ENCODE measurements at regions not wholly inside any gene's neighbourhood (a gene's known extent, or its start where the extent isn't known, plus 50 kb on each side); places are given as distances from the start of the nearest gene placed in this dataset.

DNA sequence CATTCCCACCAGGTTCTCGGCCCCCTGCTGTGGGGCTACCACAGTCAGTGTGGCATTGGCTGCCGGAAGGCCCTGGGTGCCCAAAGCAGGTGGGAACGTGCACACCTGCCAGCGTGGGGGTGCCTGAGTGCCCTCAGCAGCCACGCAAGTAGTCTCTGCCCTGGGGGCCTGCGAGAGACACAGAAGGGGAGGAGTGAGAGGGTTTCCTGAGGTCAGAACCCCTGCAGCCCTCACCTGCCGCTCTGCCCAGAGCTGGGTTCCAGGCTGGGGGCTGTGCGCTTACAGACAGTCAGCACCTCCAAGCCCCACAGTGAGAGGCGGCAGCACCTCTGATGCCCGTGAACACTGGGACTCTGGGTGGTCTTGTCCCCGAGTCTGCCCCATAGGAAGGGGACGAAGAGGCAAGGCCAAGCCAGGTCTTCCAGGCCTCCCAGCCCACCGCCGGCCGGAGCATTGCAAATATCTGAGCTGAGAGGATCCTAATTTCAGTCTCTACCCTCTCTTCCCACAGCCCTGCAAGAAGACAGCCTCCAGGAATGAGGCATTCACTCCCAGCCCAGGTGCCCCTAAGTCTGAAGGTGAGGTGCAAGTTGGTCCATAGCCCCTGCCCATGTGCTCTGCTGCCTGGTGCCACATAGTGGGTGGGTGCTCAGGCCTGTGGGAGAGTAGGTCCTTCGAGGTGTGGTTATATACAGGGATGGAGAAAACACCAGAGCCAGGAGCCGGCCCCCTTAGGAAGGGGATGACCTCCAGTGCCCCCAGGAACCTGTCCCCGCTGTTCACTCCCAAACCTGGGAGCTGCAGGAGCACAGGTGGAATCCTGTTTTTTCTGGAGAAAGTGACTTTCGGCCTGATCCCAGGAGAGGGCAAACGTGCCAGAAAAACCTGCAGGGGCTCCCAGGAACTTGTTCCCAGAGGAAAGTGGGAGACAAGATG lies 291.1 kb upstream of the RTL1 start (continued):
- TF ChIP-seq SRF (IDR thresholded peaks at IDR 0.05; ENCODE audit: low read depth), result no peak
- TF ChIP-seq CBX3 (IDR thresholded peaks at IDR 0.05; ENCODE audit: low read depth), result no peak
- TF ChIP-seq EZH2phosphoT487 (IDR thresholded peaks at IDR 0.05; ENCODE audit: borderline replicate concordance), result no peak
- no peak for TF ChIP-seq CEBPB (IDR thresholded peaks at IDR 0.05; ENCODE audit: low read depth)
- no peak for TF ChIP-seq SP1 (IDR thresholded peaks at IDR 0.05; ENCODE audit: low read depth)
- TF ChIP-seq YY1 (IDR thresholded peaks at IDR 0.05; ENCODE audit: extremely low read depth, insufficient replicate concordance, low read depth, low read length), result no peak
- TF ChIP-seq ZFX (IDR thresholded peaks at IDR 0.05), result no peak

DNA sequence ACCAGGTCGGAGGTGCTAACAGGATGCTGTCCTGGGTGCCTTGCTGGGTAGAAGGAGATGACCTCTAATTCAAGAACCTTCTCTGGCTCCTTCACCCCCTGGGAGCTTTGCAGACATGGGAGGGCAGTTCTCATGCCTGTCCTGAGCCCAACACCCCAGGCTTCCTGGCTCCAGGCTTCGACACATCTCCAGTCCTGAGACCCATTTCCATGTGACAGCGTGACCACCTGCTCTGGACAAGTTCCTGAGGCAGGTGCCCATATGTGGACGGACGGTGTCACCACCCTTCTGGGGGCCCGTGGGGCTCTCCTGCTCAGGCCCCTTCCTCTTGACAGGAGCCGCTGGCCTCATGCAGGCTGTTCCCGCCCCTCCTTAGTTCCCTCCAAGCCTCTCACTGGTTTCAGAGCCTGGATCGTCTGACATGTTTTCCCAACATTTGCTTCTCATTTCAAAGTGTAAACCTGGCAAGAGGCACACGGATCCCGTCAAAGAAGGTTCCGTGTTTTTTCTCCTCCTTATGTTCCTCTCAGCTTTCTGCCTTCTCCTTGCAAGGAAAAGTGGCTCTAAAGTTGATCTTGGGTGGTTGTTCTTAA lies 291.9 kb upstream of the RTL1 start:
- Histone ChIP-seq H3K4me1 (ENCODE audit: control insufficient read depth in 1 of 2, insufficient read depth in 2 of 2, low read length in 2 of 2) (peaks cover 0 to 3% of the 10 kb centered on the region in 2 experiments; a peak in 1 of 4 replicates), H3K27ac (ENCODE audit: low read depth, low read length) (no peak overlapping the region), H3K27me3 (ENCODE audit: insufficient read depth, low read length) (no peaks in the 10 kb centered on the region; the same call in 1 of the 2 replicates), H3K4me3 (replicated peaks in 1 of 2; ENCODE audit: low read depth in 1 of 2, low read length in 2 of 2) (no peak overlapping the region), H3K79me2 (ENCODE audit: insufficient read depth, low read length) (no peaks in the 10 kb centered on the region), H3K36me3 (ENCODE audit: control insufficient read depth in 1 of 2, insufficient read depth in 2 of 2, low read length in 2 of 2) (no peaks in the 10 kb centered on the region), H3K9me3 (ENCODE audit: control insufficient read depth in 1 of 2, insufficient read depth in 1 of 2, low read depth in 1 of 2, low read length in 2 of 2) (no peaks in the 10 kb centered on the region), H4K20me1 (ENCODE audit: insufficient read depth) (no peaks in the 10 kb centered on the region), H2AFZ (ENCODE audit: low read depth, low read length, poor library complexity, severe bottlenecking) (no peak overlapping the region), H3K9me2 (ENCODE audit: insufficient read depth) (no peaks in the 10 kb centered on the region), H3K9ac (ENCODE audit: low read length) (no peak overlapping the region), H3K4me2 (ENCODE audit: low read length) (no peak overlapping the region)
- RAD21 ChIA-PET (ENCODE audit: low non-redundant PET in 1 of 2, low total read pairs in 2 of 2, uncharacterized antibody in 2 of 2, unreplicated experiment in 2 of 2), result no interaction called here
- TF ChIP-seq ELF1 (IDR thresholded peaks at IDR 0.05; ENCODE audit: borderline replicate concordance, low read depth), result no peak
- TF ChIP-seq RAD21 (IDR thresholded peaks at IDR 0.05; ENCODE audit: low read depth), result no peak
- no peak for TF ChIP-seq POLR2AphosphoS5 (IDR thresholded peaks at IDR 0.05; ENCODE audit: low read depth, low read length)
- TF ChIP-seq, protein P1, sequence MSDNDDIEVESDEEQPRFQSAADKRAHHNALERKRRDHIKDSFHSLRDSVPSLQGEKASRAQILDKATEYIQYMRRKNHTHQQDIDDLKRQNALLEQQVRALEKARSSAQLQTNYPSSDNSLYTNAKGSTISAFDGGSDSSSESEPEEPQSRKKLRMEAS (IDR thresholded peaks at IDR 0.05), result no peak
- no peak for TF ChIP-seq TCF7L2 (IDR thresholded peaks at IDR 0.05; ENCODE audit: borderline replicate concordance, extremely low read depth, insufficient read depth, insufficient read length)
- TF ChIP-seq, protein P2, sequence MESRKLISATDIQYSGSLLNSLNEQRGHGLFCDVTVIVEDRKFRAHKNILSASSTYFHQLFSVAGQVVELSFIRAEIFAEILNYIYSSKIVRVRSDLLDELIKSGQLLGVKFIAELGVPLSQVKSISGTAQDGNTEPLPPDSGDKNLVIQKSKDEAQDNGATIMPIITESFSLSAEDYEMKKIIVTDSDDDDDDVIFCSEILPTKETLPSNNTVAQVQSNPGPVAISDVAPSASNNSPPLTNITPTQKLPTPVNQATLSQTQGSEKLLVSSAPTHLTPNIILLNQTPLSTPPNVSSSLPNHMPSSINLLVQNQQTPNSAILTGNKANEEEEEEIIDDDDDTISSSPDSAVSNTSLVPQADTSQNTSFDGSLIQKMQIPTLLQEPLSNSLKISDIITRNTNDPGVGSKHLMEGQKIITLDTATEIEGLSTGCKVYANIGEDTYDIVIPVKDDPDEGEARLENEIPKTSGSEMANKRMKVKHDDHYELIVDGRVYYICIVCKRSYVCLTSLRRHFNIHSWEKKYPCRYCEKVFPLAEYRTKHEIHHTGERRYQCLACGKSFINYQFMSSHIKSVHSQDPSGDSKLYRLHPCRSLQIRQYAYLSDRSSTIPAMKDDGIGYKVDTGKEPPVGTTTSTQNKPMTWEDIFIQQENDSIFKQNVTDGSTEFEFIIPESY (IDR thresholded peaks at IDR 0.05; ENCODE audit: extremely low read depth, insufficient replicate concordance, low read length), result no peak
- TF ChIP-seq CEBPB (IDR thresholded peaks at IDR 0.05; ENCODE audit: low read depth), result no peak
- TF ChIP-seq EZH2 (IDR thresholded peaks at IDR 0.05), result no peak
- no peak for TF ChIP-seq EZH2phosphoT487 (IDR thresholded peaks at IDR 0.05; ENCODE audit: borderline replicate concordance)
- TF ChIP-seq YY1 (IDR thresholded peaks at IDR 0.05; ENCODE audit: extremely low read depth, insufficient replicate concordance, low read depth, low read length), result no peak
- no peak for TF ChIP-seq JUND (IDR thresholded peaks at IDR 0.05)
- TF ChIP-seq, protein P3, sequence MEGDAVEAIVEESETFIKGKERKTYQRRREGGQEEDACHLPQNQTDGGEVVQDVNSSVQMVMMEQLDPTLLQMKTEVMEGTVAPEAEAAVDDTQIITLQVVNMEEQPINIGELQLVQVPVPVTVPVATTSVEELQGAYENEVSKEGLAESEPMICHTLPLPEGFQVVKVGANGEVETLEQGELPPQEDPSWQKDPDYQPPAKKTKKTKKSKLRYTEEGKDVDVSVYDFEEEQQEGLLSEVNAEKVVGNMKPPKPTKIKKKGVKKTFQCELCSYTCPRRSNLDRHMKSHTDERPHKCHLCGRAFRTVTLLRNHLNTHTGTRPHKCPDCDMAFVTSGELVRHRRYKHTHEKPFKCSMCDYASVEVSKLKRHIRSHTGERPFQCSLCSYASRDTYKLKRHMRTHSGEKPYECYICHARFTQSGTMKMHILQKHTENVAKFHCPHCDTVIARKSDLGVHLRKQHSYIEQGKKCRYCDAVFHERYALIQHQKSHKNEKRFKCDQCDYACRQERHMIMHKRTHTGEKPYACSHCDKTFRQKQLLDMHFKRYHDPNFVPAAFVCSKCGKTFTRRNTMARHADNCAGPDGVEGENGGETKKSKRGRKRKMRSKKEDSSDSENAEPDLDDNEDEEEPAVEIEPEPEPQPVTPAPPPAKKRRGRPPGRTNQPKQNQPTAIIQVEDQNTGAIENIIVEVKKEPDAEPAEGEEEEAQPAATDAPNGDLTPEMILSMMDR (IDR thresholded peaks at IDR 0.05 in 2 of 3, conservative IDR thresholded peaks at IDR 0.05 in 1 of 3; ENCODE audit: borderline replicate concordance in 1 of 3, insufficient read depth in 1 of 3, low read depth in 2 of 3, low read length in 2 of 3), result no peak
- no peak for TF ChIP-seq ZNF274 (IDR thresholded peaks at IDR 0.05; ENCODE audit: low read depth, low read length)
- intact Hi-C loops (cut with micrococcal nuclease), result no loop called here
- no TSS peak for BruUV-seq (replicated peaks)
- DNase-seq (ENCODE audit: low read depth, low spot score) (no peak), ATAC-seq (no peak)
- POLR2A ChIA-PET, result no interaction called here
- CTCF ChIA-PET, result interaction anchor here (0.9 kb wide), 1 partner anchor 40 kb away, joined by 3 read pairs; no protein-coding TSS in a partner anchor
